ENCODE measurements at regions not wholly inside any gene's neighbourhood (a gene's known extent, or its start where the extent isn't known, plus 50 kb on each side); places are given as distances from the start of the nearest gene placed in this dataset.

GRCh38 chr16:9557713-9558112 is 466.3 kb downstream of the HAPSTR1 start:
- DNase-seq (ENCODE audit: low read depth), result no peak

GRCh38 chr16:9566099-9566498 is 474.7 kb downstream of the HAPSTR1 start:
- no peak for DNase-seq (ENCODE audit: low read depth)

GRCh38 chr16:9567666-9568065 is 476.2 kb downstream of the HAPSTR1 start:
- no peak for DNase-seq (ENCODE audit: low read depth)

- no peak for DNase-seq (ENCODE audit: low read depth)
Measured at GRCh38 chr16:9568261-9568660, 476.8 kb downstream of the HAPSTR1 start.

- no peak for DNase-seq (ENCODE audit: low read depth)
Measured at GRCh38 chr16:9570521-9570920, 479.1 kb downstream of the HAPSTR1 start.

- DNase-seq (ENCODE audit: low read depth), result no peak
Measured at GRCh38 chr16:9578459-9578858, 487.0 kb downstream of the HAPSTR1 start.

GRCh38 chr16:9580025-9580424 is 488.6 kb downstream of the HAPSTR1 start:
- no peak for DNase-seq (ENCODE audit: low read depth)

- DNase-seq (ENCODE audit: low read depth), result no peak
Measured at GRCh38 chr16:9593440-9593839, 502.0 kb downstream of the HAPSTR1 start.

GRCh38 chr16:9594047-9594446 is 502.6 kb downstream of the HAPSTR1 start:
- DNase-seq (ENCODE audit: low read depth), result no peak

GRCh38 chr16:9594946-9595345 is 503.5 kb downstream of the HAPSTR1 start:
- no peak for DNase-seq (ENCODE audit: low read depth)

- no peak for DNase-seq (ENCODE audit: low read depth)
Measured at GRCh38 chr16:9595393-9595792, 503.9 kb downstream of the HAPSTR1 start.

GRCh38 chr16:9596788-9597187 is 505.3 kb downstream of the HAPSTR1 start:
- no peak for DNase-seq (ENCODE audit: low read depth)

- DNase-seq (ENCODE audit: low read depth), result no peak
Measured at GRCh38 chr16:9597967-9598730, 506.7 kb downstream of the HAPSTR1 start.

- DNase-seq (ENCODE audit: low read depth), result no peak
Measured at GRCh38 chr16:9598731-9599083, 507.3 kb downstream of the HAPSTR1 start.

GRCh38 chr16:9599415-9600120 is 508.1 kb downstream of the HAPSTR1 start:
- no peak for DNase-seq (ENCODE audit: low read depth)

GRCh38 chr16:9602189-9602588 is 510.7 kb downstream of the HAPSTR1 start:
- no peak for DNase-seq (ENCODE audit: low read depth)

- DNase-seq (ENCODE audit: low read depth), result no peak
Measured at GRCh38 chr16:9603316-9603715, 511.9 kb downstream of the HAPSTR1 start.

- no peak for DNase-seq (ENCODE audit: low read depth)
Measured at GRCh38 chr16:9607515-9608230, 516.2 kb downstream of the HAPSTR1 start.

GRCh38 chr16:9610727-9611126 is 519.3 kb downstream of the HAPSTR1 start:
- DNase-seq (ENCODE audit: low read depth), result no peak

GRCh38 chr16:9612267-9612666 is 520.8 kb downstream of the HAPSTR1 start:
- no peak for DNase-seq (ENCODE audit: low read depth)

- DNase-seq (ENCODE audit: low read depth), result no peak
Measured at GRCh38 chr16:9614389-9614788, 522.9 kb downstream of the HAPSTR1 start.

- no peak for DNase-seq (ENCODE audit: low read depth)
Measured at GRCh38 chr16:9622268-9622667, 530.8 kb downstream of the HAPSTR1 start.

- no peak for DNase-seq (ENCODE audit: low read depth)
Measured at GRCh38 chr16:9625122-9625521, 533.7 kb downstream of the HAPSTR1 start.
